OCI-LY3 (cell line): ENCODE measurements at regions not wholly inside any gene's neighbourhood (a gene's known extent, or its start where the extent isn't known, plus 50 kb on each side); places are given as distances from the start of the nearest gene placed in this dataset.

ENCODE experiments used
- H2AFZ ChIP-seq: fragments of 200-600, 300-600 bp; shearing (Covaris generic); 2 replicates; pipeline ENCODE4 v1.6.0; 2014; ENCODE audit warnings: antibody characterized with exemption, low read depth, low read length
- H3K27ac ChIP-seq: fragments of 200-600, 300-600 bp; sonication (generic); 2 replicates; pipeline ENCODE4 v1.5.1; 2014; ENCODE audit warnings: mild to moderate bottlenecking, low read length, moderate library complexity, mixed read lengths
- H3K27me3 ChIP-seq: fragments of 200-600, 300-600 bp; sonication (generic); 2 replicates; pipeline ENCODE4 v1.6.1; 2014; ENCODE audit warnings: low read depth, low read length, mixed read lengths
- H3K36me3 ChIP-seq: fragments of 200-600, 300-600 bp; sonication (generic); replicated peaks from 2 replicates; pipeline ENCODE3; 2014; ENCODE audit warnings: low read depth, low read length, mixed read lengths
- H3K4me1 ChIP-seq: fragments of 300-600, 200-600 bp; sonication (generic); 2 replicates; pipeline ENCODE4 v1.6.1; 2014; ENCODE audit warnings: low read length, mixed read lengths
- H3K4me2 ChIP-seq: fragments of 200-600, 300-600 bp; sonication (generic); 2 replicates; pipeline ENCODE4 v1.6.1; 2014; ENCODE audit warnings: low read length, mixed read lengths
- H3K4me3 ChIP-seq: fragments of 300-600, 200-600 bp; sonication (generic); 2 replicates; pipeline ENCODE4 v1.5.1; 2014; ENCODE audit warnings: antibody characterized with exemption, mild to moderate bottlenecking, low read length, moderate library complexity
- H3K79me2 ChIP-seq: fragments of 300-600, 200-600 bp; shearing (Covaris generic); 2 replicates; pipeline ENCODE4 v1.6.1; 2014; ENCODE audit warnings: mild to moderate bottlenecking, low read length, mixed read lengths
- H3K9ac ChIP-seq: fragments of 300-600, 200-600 bp; shearing (Covaris generic); 2 replicates; pipeline ENCODE4 v1.6.0; 2014; ENCODE audit warnings: mild to moderate bottlenecking, low read length, moderate library complexity
- H3K9me3 ChIP-seq: fragments of 200-600, 300-600 bp; shearing (Covaris generic); 2 replicates; pipeline ENCODE4 v1.6.1; 2014; ENCODE audit warnings: low read length, mixed read lengths; ENCODE audit not compliant: insufficient read depth
- H4K20me1 ChIP-seq: fragments of 200-600, 300-600 bp; sonication (generic); 2 replicates; pipeline ENCODE4 v1.6.1; 2016; ENCODE audit warnings: low read length, mixed read lengths; ENCODE audit not compliant: insufficient read depth
- EZH2phosphoT487 ChIP-seq: fragments of 200-600 bp; shearing (Covaris generic); IDR thresholded peaks from 2 replicates; pipeline ENCODE4 v1.6.1; 2018; ENCODE audit warnings: antibody characterized with exemption, mixed run types, low read depth
- TF ChIP-seq, protein P1 (sequence below): fragments of 200-600, 300-600 bp; sonication (generic); IDR thresholded peaks from 2 replicates; pipeline ENCODE4 v1.5.1; 2014; ENCODE audit warnings: antibody characterized with exemption, low read length, low read depth

GRCh38 chr1:14545422-14546025 is 53.0 kb upstream of the KAZN start:
- no peak for TF ChIP-seq EZH2phosphoT487
- TF ChIP-seq, protein P1, sequence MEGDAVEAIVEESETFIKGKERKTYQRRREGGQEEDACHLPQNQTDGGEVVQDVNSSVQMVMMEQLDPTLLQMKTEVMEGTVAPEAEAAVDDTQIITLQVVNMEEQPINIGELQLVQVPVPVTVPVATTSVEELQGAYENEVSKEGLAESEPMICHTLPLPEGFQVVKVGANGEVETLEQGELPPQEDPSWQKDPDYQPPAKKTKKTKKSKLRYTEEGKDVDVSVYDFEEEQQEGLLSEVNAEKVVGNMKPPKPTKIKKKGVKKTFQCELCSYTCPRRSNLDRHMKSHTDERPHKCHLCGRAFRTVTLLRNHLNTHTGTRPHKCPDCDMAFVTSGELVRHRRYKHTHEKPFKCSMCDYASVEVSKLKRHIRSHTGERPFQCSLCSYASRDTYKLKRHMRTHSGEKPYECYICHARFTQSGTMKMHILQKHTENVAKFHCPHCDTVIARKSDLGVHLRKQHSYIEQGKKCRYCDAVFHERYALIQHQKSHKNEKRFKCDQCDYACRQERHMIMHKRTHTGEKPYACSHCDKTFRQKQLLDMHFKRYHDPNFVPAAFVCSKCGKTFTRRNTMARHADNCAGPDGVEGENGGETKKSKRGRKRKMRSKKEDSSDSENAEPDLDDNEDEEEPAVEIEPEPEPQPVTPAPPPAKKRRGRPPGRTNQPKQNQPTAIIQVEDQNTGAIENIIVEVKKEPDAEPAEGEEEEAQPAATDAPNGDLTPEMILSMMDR: no peak
- no peaks in the 10 kb centered on the region for H3K79me2 ChIP-seq
- H2AFZ ChIP-seq: no peak overlapping the region
- H4K20me1 ChIP-seq: no peaks in the 10 kb centered on the region
- H3K36me3 ChIP-seq: no peaks in the 10 kb centered on the region
- H3K4me3 ChIP-seq: no peak overlapping the region
- H3K9me3 ChIP-seq: no peaks in the 10 kb centered on the region
- no peak overlapping the region for H3K27ac ChIP-seq
- H3K4me2 ChIP-seq: no peak overlapping the region
- no peak overlapping the region for H3K9ac ChIP-seq
- H3K27me3 ChIP-seq: peaks cover 4% of the 10 kb centered on the region; the same call in 1 of the 2 replicates
- H3K4me1 ChIP-seq: no peaks in the 10 kb centered on the region

GRCh38 chr1:14546416-14546815 is 52.1 kb upstream of the KAZN start:
- peaks cover 4% of the 10 kb centered on the region; the same call in 1 of the 2 replicates for H3K27me3 ChIP-seq
- no peaks in the 10 kb centered on the region for H3K79me2 ChIP-seq
- TF ChIP-seq EZH2phosphoT487: no peak
- TF ChIP-seq, protein P1: no peak
- H3K4me2 ChIP-seq: no peak overlapping the region
- no peak overlapping the region for H2AFZ ChIP-seq
- H3K36me3 ChIP-seq: no peaks in the 10 kb centered on the region
- no peaks in the 10 kb centered on the region for H4K20me1 ChIP-seq
- no peak overlapping the region for H3K4me3 ChIP-seq
- H3K27ac ChIP-seq: no peak overlapping the region
- H3K4me1 ChIP-seq: no peaks in the 10 kb centered on the region
- no peaks in the 10 kb centered on the region for H3K9me3 ChIP-seq
- no peak overlapping the region for H3K9ac ChIP-seq
